ENCODE measurements at regions not wholly inside any gene's neighbourhood (a gene's known extent, or its start where the extent isn't known, plus 50 kb on each side); places are given as distances from the start of the nearest gene placed in this dataset.

GRCh38 chr5:68447136-68447929 is 231.8 kb downstream of the PIK3R1 start:
- Histone ChIP-seq H3K27me3 (ENCODE audit: control insufficient read depth in 3 of 3, insufficient read depth in 3 of 3, low read length in 2 of 3) (no peaks in the 10 kb centered on the region), H3K9me3 (ENCODE audit: control insufficient read depth in 4 of 4, insufficient read depth in 3 of 4, low read length in 3 of 4) (no peaks in the 10 kb centered on the region), H3K36me3 (ENCODE audit: control insufficient read depth in 4 of 4, insufficient read depth in 4 of 4, low read length in 4 of 4) (no peaks in the 10 kb centered on the region), H3K4me3 (no peak overlapping the region), H3K9ac (ENCODE audit: insufficient read depth in 1 of 2, low read length in 2 of 2) (no peak overlapping the region), H3K4me1 (ENCODE audit: control insufficient read depth in 5 of 5, insufficient read depth in 5 of 5, low read length in 5 of 5) (peaks cover 0 to 3% (median 0%) of the 10 kb centered on the region in 5 donors), H3K27ac (ENCODE audit: low read depth in 1 of 2, low read length in 1 of 2) (no peak overlapping the region)
- 93 to 94% methylated on average over 6 of the region's 6 CpGs for WGBS, 2 donors
- no peak for TF ChIP-seq CTCF (IDR thresholded peaks at IDR 0.05; ENCODE audit: control extremely low read depth, extremely low read depth)
- DNase-seq = no peak
- no peak for ATAC-seq (ENCODE audit: insufficient read depth, low FRiP score)

GRCh38 chr5:68449380-68449779 is 233.8 kb downstream of the PIK3R1 start:
- no peak for TF ChIP-seq CTCF (IDR thresholded peaks at IDR 0.05; ENCODE audit: control extremely low read depth, extremely low read depth)
- Histone ChIP-seq H3K27ac (ENCODE audit: low read depth in 1 of 2, low read length in 1 of 2) (peak overlapping the region in 1 of 2 donors; percentile 30), H3K27me3 (ENCODE audit: control insufficient read depth in 3 of 3, insufficient read depth in 3 of 3, low read length in 2 of 3) (no peaks in the 10 kb centered on the region), H3K4me1 (ENCODE audit: control insufficient read depth in 5 of 5, insufficient read depth in 5 of 5, low read length in 5 of 5) (peaks cover 0 to 3% (median 0%) of the 10 kb centered on the region in 5 donors), H3K9me3 (ENCODE audit: control insufficient read depth in 4 of 4, insufficient read depth in 3 of 4, low read length in 3 of 4) (peaks cover 0 to 2% (median 0%) of the 10 kb centered on the region in 4 donors), H3K9ac (ENCODE audit: insufficient read depth in 1 of 2, low read length in 2 of 2) (no peak overlapping the region), H3K36me3 (ENCODE audit: control insufficient read depth in 4 of 4, insufficient read depth in 4 of 4, low read length in 4 of 4) (no peaks in the 10 kb centered on the region), H3K4me3 (no peak overlapping the region)
- WGBS, 2 donors = 83 to 88% methylated on average over 3 of the region's 3 CpGs
- DNase-seq = no peak
- ATAC-seq (ENCODE audit: insufficient read depth, low FRiP score) = peak; percentile 27

- no peak overlapping the region for H3K9ac ChIP-seq (ENCODE audit: insufficient read depth in 1 of 2, low read length in 2 of 2)
- ATAC-seq (ENCODE audit: insufficient read depth, low FRiP score) (peak; percentile 30), DNase-seq (peak in 1 of 3 donors; percentile 23)
- WGBS, 2 donors = 64 to 72% methylated on average over 5 of the region's 5 CpGs
- no peak overlapping the region for H3K27ac ChIP-seq (ENCODE audit: low read depth in 1 of 2, low read length in 1 of 2)
- no peaks in the 10 kb centered on the region for H3K27me3 ChIP-seq (ENCODE audit: control insufficient read depth in 3 of 3, insufficient read depth in 3 of 3, low read length in 2 of 3)
- no peak for TF ChIP-seq CTCF (IDR thresholded peaks at IDR 0.05; ENCODE audit: control extremely low read depth, extremely low read depth)
- H3K9me3 ChIP-seq (ENCODE audit: control insufficient read depth in 4 of 4, insufficient read depth in 3 of 4, low read length in 3 of 4) = peaks cover 0 to 4% (median 0%) of the 10 kb centered on the region in 4 donors
- H3K4me1 ChIP-seq (ENCODE audit: control insufficient read depth in 5 of 5, insufficient read depth in 5 of 5, low read length in 5 of 5) = peaks cover 0 to 3% (median 0%) of the 10 kb centered on the region in 5 donors
- no peaks in the 10 kb centered on the region for H3K36me3 ChIP-seq (ENCODE audit: control insufficient read depth in 4 of 4, insufficient read depth in 4 of 4, low read length in 4 of 4)
- H3K4me3 ChIP-seq = no peak overlapping the region
Observed at GRCh38 chr5:68450245-68450852, 234.8 kb downstream of the PIK3R1 start.

All from lung (tissue), 11 donors.